ENCODE measurements at regions not wholly inside any gene's neighbourhood (a gene's known extent, or its start where the extent isn't known, plus 50 kb on each side); places are given as distances from the start of the nearest gene placed in this dataset.

DNA sequence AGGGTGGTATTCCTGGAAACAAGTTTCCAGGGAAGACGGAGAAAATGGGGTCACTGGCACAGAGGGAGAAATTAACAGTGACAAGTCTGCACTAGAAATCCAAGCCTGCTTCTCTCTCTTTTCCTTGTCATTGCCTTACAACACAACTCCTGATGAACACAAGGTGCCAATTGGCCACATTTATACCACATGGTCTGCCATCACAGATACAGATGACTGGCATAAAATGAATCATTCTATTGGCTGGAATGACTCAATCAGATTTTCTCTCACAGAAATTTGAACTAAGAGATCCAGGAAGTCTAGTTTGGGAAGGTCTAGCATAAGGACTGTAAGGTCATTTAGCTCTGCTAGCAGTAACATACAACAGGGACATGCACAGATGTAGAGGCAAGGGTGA is 190.3 kb downstream of the LINC00237 start:
- H3K4me2 ChIP-seq = no peak overlapping the region
- H3K79me2 ChIP-seq (ENCODE audit: insufficient read depth, low read depth) = no peaks in the 10 kb centered on the region
- no peaks in the 10 kb centered on the region for H3K4me1 ChIP-seq (ENCODE audit: low read depth, poor library complexity, severe bottlenecking)
- TF ChIP-seq, protein P1, sequence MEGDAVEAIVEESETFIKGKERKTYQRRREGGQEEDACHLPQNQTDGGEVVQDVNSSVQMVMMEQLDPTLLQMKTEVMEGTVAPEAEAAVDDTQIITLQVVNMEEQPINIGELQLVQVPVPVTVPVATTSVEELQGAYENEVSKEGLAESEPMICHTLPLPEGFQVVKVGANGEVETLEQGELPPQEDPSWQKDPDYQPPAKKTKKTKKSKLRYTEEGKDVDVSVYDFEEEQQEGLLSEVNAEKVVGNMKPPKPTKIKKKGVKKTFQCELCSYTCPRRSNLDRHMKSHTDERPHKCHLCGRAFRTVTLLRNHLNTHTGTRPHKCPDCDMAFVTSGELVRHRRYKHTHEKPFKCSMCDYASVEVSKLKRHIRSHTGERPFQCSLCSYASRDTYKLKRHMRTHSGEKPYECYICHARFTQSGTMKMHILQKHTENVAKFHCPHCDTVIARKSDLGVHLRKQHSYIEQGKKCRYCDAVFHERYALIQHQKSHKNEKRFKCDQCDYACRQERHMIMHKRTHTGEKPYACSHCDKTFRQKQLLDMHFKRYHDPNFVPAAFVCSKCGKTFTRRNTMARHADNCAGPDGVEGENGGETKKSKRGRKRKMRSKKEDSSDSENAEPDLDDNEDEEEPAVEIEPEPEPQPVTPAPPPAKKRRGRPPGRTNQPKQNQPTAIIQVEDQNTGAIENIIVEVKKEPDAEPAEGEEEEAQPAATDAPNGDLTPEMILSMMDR (conservative IDR thresholded peaks at IDR 0.05; ENCODE audit: low read depth, low read length) = no peak
- H3K27ac ChIP-seq = no peak overlapping the region
- no peaks in the 10 kb centered on the region for H3K36me3 ChIP-seq (ENCODE audit: insufficient read depth)
- no peak overlapping the region for H2AFZ ChIP-seq (ENCODE audit: low read depth)
- no peaks in the 10 kb centered on the region for H3K27me3 ChIP-seq (ENCODE audit: insufficient read depth, low read depth)
- H3K9ac ChIP-seq = no peak overlapping the region
- no peak overlapping the region for H3K4me3 ChIP-seq (IDR thresholded peaks at IDR 0.05; ENCODE audit: insufficient read depth, low read depth, low read length)
- no peaks in the 10 kb centered on the region for H4K20me1 ChIP-seq (ENCODE audit: insufficient read depth)

DNA sequence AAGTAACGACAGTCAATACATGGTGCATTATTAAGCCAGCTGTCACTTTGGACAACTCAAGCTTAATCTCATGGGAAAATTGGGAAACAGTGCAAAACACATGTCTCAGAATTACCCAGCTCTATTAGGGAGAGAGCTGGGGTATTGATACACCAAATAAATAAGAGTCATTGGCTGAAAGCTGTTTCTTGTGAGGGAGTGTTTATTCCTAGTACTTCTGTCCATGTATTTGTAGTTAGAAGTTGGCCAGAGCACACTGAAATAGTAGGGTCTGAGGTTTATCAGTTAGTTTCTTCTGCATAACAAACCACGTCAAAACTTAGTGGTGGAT is 192.0 kb upstream of the RALGAPA2 start:
- no peak overlapping the region for H3K9ac ChIP-seq
- no peak overlapping the region for H3K27ac ChIP-seq
- no peaks in the 10 kb centered on the region for H3K79me2 ChIP-seq (ENCODE audit: insufficient read depth, low read depth)
- TF ChIP-seq, protein P1 (conservative IDR thresholded peaks at IDR 0.05; ENCODE audit: low read depth, low read length) = no peak
- H3K36me3 ChIP-seq (ENCODE audit: insufficient read depth) = no peaks in the 10 kb centered on the region
- H3K4me3 ChIP-seq (IDR thresholded peaks at IDR 0.05; ENCODE audit: insufficient read depth, low read depth, low read length) = no peak overlapping the region
- no peak overlapping the region for H2AFZ ChIP-seq (ENCODE audit: low read depth)
- no peaks in the 10 kb centered on the region for H4K20me1 ChIP-seq (ENCODE audit: insufficient read depth)
- no peaks in the 10 kb centered on the region for H3K4me1 ChIP-seq (ENCODE audit: low read depth, poor library complexity, severe bottlenecking)
- H3K27me3 ChIP-seq (ENCODE audit: insufficient read depth, low read depth) = no peaks in the 10 kb centered on the region
- H3K4me2 ChIP-seq = no peak overlapping the region

DNA sequence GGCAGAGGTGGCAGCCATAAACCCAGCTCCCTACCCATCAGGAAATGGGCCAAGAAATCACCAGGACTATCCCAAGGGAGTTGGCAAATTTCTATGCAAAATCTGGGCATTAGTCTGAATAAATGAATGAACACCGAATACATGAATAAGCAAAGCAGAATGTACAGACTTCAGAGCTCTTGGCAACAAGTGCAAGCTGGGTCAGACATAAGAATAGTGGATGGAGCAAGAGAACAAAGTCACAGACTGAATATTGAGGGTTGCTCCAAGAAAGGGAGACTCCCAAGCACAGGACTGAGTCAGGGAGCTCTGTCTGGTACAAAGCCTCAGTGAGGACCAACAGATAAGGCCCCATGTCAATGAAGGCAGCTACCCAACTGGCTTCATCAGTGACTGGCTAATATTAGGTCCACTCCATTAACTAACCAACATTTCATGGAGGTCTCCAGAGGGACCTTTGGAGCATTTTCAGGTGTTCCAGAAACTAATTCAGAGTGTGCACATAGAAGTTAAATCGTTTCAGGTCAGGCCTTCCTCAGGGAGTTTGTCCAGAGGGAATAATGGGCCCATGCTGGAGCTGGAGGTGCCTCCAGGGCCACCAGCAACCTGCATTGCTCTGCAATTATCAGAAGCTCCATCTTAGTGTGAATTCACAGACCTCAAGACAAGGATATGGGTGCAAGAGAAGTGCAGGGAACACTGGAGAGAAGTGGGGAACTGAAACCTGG is 191.5 kb upstream of the RALGAPA2 start:
- no peaks in the 10 kb centered on the region for H3K79me2 ChIP-seq (ENCODE audit: insufficient read depth, low read depth)
- H3K4me2 ChIP-seq = no peak overlapping the region
- no peaks in the 10 kb centered on the region for H3K27me3 ChIP-seq (ENCODE audit: insufficient read depth, low read depth)
- no peaks in the 10 kb centered on the region for H4K20me1 ChIP-seq (ENCODE audit: insufficient read depth)
- H3K4me3 ChIP-seq (IDR thresholded peaks at IDR 0.05; ENCODE audit: insufficient read depth, low read depth, low read length) = no peak overlapping the region
- H3K4me1 ChIP-seq (ENCODE audit: low read depth, poor library complexity, severe bottlenecking) = no peaks in the 10 kb centered on the region
- no peaks in the 10 kb centered on the region for H3K36me3 ChIP-seq (ENCODE audit: insufficient read depth)
- TF ChIP-seq, protein P1 (conservative IDR thresholded peaks at IDR 0.05; ENCODE audit: low read depth, low read length) = no peak
- no peak overlapping the region for H3K27ac ChIP-seq
- no peak overlapping the region for H2AFZ ChIP-seq (ENCODE audit: low read depth)
- H3K9ac ChIP-seq = no peak overlapping the region

DNA sequence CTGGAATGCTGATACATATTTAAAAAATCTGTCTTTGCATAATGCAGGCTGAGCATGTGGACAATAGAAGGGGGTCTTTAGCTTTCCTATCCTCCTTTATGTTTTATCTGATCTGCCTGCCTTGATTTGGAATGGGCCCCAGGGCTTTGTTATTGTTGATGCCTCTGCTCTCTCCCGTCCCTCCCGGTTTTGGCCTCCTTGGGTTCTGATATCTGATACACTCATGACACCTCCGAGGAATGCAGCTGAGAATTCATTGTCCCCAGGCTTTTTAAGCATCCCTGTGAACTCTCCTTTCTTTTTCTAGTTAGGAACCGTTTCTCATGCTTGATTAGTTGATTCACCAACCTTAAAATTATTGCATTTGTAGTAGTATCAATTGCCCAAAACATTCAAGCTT is 185.5 kb upstream of the RALGAPA2 start:
- TF ChIP-seq, protein P1 (conservative IDR thresholded peaks at IDR 0.05; ENCODE audit: low read depth, low read length) = no peak
- no peak overlapping the region for H3K4me3 ChIP-seq (IDR thresholded peaks at IDR 0.05; ENCODE audit: insufficient read depth, low read depth, low read length)
- H3K36me3 ChIP-seq (ENCODE audit: insufficient read depth) = no peaks in the 10 kb centered on the region
- H3K4me2 ChIP-seq = no peak overlapping the region
- no peak overlapping the region for H2AFZ ChIP-seq (ENCODE audit: low read depth)
- H3K27me3 ChIP-seq (ENCODE audit: insufficient read depth, low read depth) = no peaks in the 10 kb centered on the region
- H4K20me1 ChIP-seq (ENCODE audit: insufficient read depth) = no peaks in the 10 kb centered on the region
- no peak overlapping the region for H3K9ac ChIP-seq
- no peak overlapping the region for H3K27ac ChIP-seq
- H3K79me2 ChIP-seq (ENCODE audit: insufficient read depth, low read depth) = no peaks in the 10 kb centered on the region
- no peaks in the 10 kb centered on the region for H3K4me1 ChIP-seq (ENCODE audit: low read depth, poor library complexity, severe bottlenecking)
